ENCODE measurements at regions not wholly inside any gene's neighbourhood (a gene's known extent, or its start where the extent isn't known, plus 50 kb on each side); places are given as distances from the start of the nearest gene placed in this dataset.

- no peak for ATAC-seq
- TF ChIP-seq POLR2A (IDR thresholded peaks at IDR 0.05) (no peak), CTCF (IDR thresholded peaks at IDR 0.05) (no peak)
- no peaks in the 10 kb centered on the region for H3K4me1 ChIP-seq
- no peaks in the 10 kb centered on the region for H3K27me3 ChIP-seq
- H3K27ac ChIP-seq: no peak overlapping the region
- H3K36me3 ChIP-seq: no peaks in the 10 kb centered on the region
- no peak overlapping the region for H3K4me3 ChIP-seq
- no peak for DNase-seq
- 70% methylated on average over 1 of the region's 1 CpG for WGBS (ENCODE audit: insufficient coverage, low coverage, low lambda C conversion rate, missing lambda C conversion rate)
- intact Hi-C loops (cut with DNase I): no loop called here
- no peaks in the 10 kb centered on the region for H3K9me3 ChIP-seq
These were observed 197.9 kb upstream of the ANO3 start for GRCh38 chr11:26134053-26134452.

DNA sequence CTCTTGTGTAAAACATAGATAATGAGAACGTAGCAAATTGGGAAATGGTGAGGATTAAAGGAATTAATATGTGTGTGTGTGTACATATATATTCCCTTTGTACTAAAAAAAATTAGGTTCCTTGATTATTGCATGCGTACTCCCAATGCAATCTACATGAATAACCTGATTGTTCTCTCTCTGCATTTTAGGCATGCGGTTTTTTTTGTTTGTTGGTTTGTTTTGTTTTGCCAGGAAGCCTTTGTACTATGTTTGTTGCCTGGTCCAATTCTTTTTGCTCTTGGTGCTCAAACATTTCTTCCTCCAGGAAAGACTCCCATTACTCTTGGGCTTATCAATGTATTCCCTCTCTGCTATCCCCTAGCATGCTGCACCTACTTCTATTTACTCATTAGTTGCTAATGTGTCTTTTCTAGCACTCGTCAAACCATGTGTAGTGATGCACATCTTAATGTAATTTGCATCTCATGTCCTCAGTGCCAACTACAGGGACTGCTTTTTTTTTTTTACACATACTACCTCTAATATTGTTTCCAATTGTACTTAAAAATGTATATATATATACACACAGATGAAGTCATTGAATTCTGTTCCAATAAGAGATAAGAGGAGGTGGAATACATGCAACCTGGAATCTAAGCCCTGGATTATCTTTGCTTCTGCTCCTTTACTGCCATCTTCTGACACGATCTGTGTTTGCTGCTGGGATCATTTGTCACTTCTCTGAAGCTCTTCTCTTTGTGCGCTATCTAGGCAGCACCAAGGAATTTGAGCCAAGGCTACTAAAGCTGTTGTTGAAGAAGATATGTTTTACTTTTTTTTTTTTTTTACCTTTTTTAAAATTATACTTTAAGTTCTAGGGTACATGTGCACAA lies 197.2 kb upstream of the ANO3 start:
- intact Hi-C loops (cut with DNase I): no loop called here

DNA sequence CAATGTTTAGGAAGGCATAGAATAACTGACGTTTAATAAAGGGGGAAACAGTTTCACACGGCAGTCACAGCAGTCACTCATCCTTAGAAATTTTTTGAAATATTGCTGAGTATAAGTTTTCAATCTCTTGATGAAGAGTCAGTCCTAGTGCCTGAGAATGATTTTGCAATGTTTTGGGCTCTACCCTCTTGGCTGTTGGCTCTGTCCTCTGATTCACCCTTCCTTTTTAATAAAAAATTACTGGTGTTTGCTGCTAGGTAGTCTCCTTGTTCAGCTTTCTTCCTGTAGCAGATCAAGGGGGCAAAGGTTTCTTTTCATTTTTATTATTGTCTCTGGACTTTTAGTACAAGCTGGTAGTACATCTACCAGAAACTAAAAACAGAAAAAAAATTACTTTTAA lies 194.3 kb upstream of the ANO3 start:
- DNase-seq (no peak), ATAC-seq (peak in 1 of 4 donors; percentile 56)
- no peaks in the 10 kb centered on the region for H3K9me3 ChIP-seq
- TF ChIP-seq CTCF (IDR thresholded peaks at IDR 0.05): no peak
- TF ChIP-seq POLR2A (IDR thresholded peaks at IDR 0.05): no peak
- intact Hi-C loops (cut with DNase I): no loop called here
- H3K4me1 ChIP-seq: no peaks in the 10 kb centered on the region
- H3K27ac ChIP-seq: no peak overlapping the region
- WGBS (ENCODE audit: insufficient coverage, low coverage, low lambda C conversion rate, missing lambda C conversion rate): 72% methylated on average over 2 of the region's 2 CpGs
- H3K36me3 ChIP-seq: no peaks in the 10 kb centered on the region
- no peak overlapping the region for H3K4me3 ChIP-seq
- H3K27me3 ChIP-seq: no peaks in the 10 kb centered on the region

More for the DNA sequence above, 197.2 kb upstream of the ANO3 start:
- peak in 1 of 4 donors; percentile 57 for ATAC-seq
- no peaks in the 10 kb centered on the region for H3K27me3 ChIP-seq
- DNase-seq: no peak
- H3K9me3 ChIP-seq: no peaks in the 10 kb centered on the region
- H3K27ac ChIP-seq: no peak overlapping the region
- WGBS (ENCODE audit: insufficient coverage, low coverage, low lambda C conversion rate, missing lambda C conversion rate): 46% methylated on average over 6 of the region's 6 CpGs
- H3K4me3 ChIP-seq: no peak overlapping the region
- H3K36me3 ChIP-seq: no peaks in the 10 kb centered on the region
- TF ChIP-seq POLR2A (IDR thresholded peaks at IDR 0.05) (no peak), CTCF (IDR thresholded peaks at IDR 0.05) (peak in 3 of 4 donors; percentile 17 to 35 (median 31))
- H3K4me1 ChIP-seq: no peaks in the 10 kb centered on the region

DNA sequence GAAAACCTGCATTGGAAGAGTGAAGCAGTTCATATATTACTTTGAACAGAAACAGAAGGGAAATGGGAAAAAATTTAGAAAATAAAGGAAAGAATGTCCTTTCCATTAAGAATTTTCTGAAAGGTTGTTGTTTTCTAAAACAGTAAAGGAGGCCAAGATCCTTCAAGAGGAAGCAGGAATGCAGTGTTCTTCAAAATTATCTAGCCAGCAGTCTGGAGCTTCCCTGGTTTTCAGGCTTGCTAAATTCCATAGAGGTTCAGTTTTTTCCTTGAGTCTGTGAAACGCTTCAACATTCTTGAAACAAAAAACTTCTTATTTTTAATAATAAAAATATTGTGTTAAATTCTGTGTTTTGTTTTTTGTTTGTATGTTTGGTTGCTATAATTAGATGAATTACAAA lies 189.0 kb upstream of the ANO3 start:
- Histone ChIP-seq H3K27ac (no peak overlapping the region), H3K4me3 (no peak overlapping the region), H3K27me3 (no peaks in the 10 kb centered on the region), H3K36me3 (no peaks in the 10 kb centered on the region), H3K9me3 (no peaks in the 10 kb centered on the region), H3K4me1 (peaks cover 0 to 16% (median 4%) of the 10 kb centered on the region in 4 donors)
- ATAC-seq (no peak), DNase-seq (no peak)
- TF ChIP-seq POLR2A (IDR thresholded peaks at IDR 0.05): no peak
- TF ChIP-seq CTCF (IDR thresholded peaks at IDR 0.05): no peak
- WGBS (ENCODE audit: insufficient coverage, low coverage, low lambda C conversion rate, missing lambda C conversion rate): 71% methylated on average over 1 of the region's 1 CpG
- intact Hi-C loops (cut with DNase I): no loop called here
